ENCODE measurements at regions not wholly inside any gene's neighbourhood (a gene's known extent, or its start where the extent isn't known, plus 50 kb on each side); places are given as distances from the start of the nearest gene placed in this dataset.
"Not testable (repeated sequence)": the region's sequence is repeated elsewhere in the genome, so short reads cannot be mapped to it uniquely, and the experiment has no call there.

- Histone ChIP-seq H3K9me2 (replicated peaks; ENCODE audit: insufficient read depth) (no peaks in the 10 kb centered on the region), H2AFZ (no peak overlapping the region), H3K27ac (no peak overlapping the region), H3K79me2 (no peaks in the 10 kb centered on the region), H3K9me3 (ENCODE audit: low read depth) (no peaks in the 10 kb centered on the region), H4K20me1 (ENCODE audit: insufficient read depth, poor library complexity, severe bottlenecking) (no peaks in the 10 kb centered on the region), H3K4me3 (no peak overlapping the region), H3K27me3 (no peaks in the 10 kb centered on the region), H3K36me3 (replicated peaks; ENCODE audit: insufficient read depth, low read depth) (no peaks in the 10 kb centered on the region), H3K4me2 (no peak overlapping the region), H3K4me1 (ENCODE audit: insufficient read depth) (no peaks in the 10 kb centered on the region)
- no peak for DNase-seq (ENCODE audit: low spot score)
- TF ChIP-seq, protein P1, sequence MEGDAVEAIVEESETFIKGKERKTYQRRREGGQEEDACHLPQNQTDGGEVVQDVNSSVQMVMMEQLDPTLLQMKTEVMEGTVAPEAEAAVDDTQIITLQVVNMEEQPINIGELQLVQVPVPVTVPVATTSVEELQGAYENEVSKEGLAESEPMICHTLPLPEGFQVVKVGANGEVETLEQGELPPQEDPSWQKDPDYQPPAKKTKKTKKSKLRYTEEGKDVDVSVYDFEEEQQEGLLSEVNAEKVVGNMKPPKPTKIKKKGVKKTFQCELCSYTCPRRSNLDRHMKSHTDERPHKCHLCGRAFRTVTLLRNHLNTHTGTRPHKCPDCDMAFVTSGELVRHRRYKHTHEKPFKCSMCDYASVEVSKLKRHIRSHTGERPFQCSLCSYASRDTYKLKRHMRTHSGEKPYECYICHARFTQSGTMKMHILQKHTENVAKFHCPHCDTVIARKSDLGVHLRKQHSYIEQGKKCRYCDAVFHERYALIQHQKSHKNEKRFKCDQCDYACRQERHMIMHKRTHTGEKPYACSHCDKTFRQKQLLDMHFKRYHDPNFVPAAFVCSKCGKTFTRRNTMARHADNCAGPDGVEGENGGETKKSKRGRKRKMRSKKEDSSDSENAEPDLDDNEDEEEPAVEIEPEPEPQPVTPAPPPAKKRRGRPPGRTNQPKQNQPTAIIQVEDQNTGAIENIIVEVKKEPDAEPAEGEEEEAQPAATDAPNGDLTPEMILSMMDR (IDR thresholded peaks at IDR 0.05; ENCODE audit: poor library complexity), result no peak
- TF ChIP-seq EZH2phosphoT487 (IDR thresholded peaks at IDR 0.05; ENCODE audit: low read depth, severe bottlenecking, unreplicated experiment) (no peak), EZH2 (IDR thresholded peaks at IDR 0.05; ENCODE audit: borderline replicate concordance) (no peak)
- 74% methylated on average over 2 of the region's 2 CpGs for WGBS (ENCODE audit: low lambda C conversion rate, missing lambda C conversion rate)
Measured at GRCh38 chrX:96483647-96484160, 200.9 kb upstream of the DIAPH2 start.

GRCh38 chrX:96486687-96487086 is 198.0 kb upstream of the DIAPH2 start:
- 88% methylated on average over 11 of the region's 11 CpGs for WGBS (ENCODE audit: low lambda C conversion rate, missing lambda C conversion rate)
- H3K36me3 ChIP-seq (replicated peaks; ENCODE audit: insufficient read depth, low read depth); H2AFZ ChIP-seq; H3K4me3 ChIP-seq; H3K79me2 ChIP-seq; DNase-seq (ENCODE audit: low spot score); H3K4me1 ChIP-seq (ENCODE audit: insufficient read depth); H3K27me3 ChIP-seq; H3K9me3 ChIP-seq (ENCODE audit: low read depth); H3K4me2 ChIP-seq; H3K9me2 ChIP-seq (replicated peaks; ENCODE audit: insufficient read depth); H4K20me1 ChIP-seq (ENCODE audit: insufficient read depth, poor library complexity, severe bottlenecking); H3K27ac ChIP-seq: not testable (repeated sequence)

GRCh38 chrX:96502507-96502906 is 182.1 kb upstream of the DIAPH2 start:
- Histone ChIP-seq H3K27ac (no peak overlapping the region), H3K36me3 (replicated peaks; ENCODE audit: insufficient read depth, low read depth) (no peaks in the 10 kb centered on the region), H4K20me1 (ENCODE audit: insufficient read depth, poor library complexity, severe bottlenecking) (no peaks in the 10 kb centered on the region), H3K4me2 (no peak overlapping the region), H3K79me2 (no peaks in the 10 kb centered on the region), H3K4me1 (ENCODE audit: insufficient read depth) (no peaks in the 10 kb centered on the region), H3K27me3 (no peaks in the 10 kb centered on the region), H3K9me2 (replicated peaks; ENCODE audit: insufficient read depth) (no peaks in the 10 kb centered on the region), H3K9me3 (ENCODE audit: low read depth) (no peaks in the 10 kb centered on the region), H3K4me3 (no peak overlapping the region), H2AFZ (no peak overlapping the region)
- 62% methylated on average over 2 of the region's 2 CpGs for WGBS (ENCODE audit: low lambda C conversion rate, missing lambda C conversion rate)
- DNase-seq (ENCODE audit: low spot score), result no peak
- TF ChIP-seq EZH2phosphoT487 (IDR thresholded peaks at IDR 0.05; ENCODE audit: low read depth, severe bottlenecking, unreplicated experiment), result no peak
- no peak for TF ChIP-seq EZH2 (IDR thresholded peaks at IDR 0.05; ENCODE audit: borderline replicate concordance)
- TF ChIP-seq, protein P1 (IDR thresholded peaks at IDR 0.05; ENCODE audit: poor library complexity), result no peak

- WGBS (ENCODE audit: low lambda C conversion rate, missing lambda C conversion rate), result 81% methylated on average over 2 of the region's 2 CpGs
Measured at GRCh38 chrX:96529386-96529785, 155.3 kb upstream of the DIAPH2 start.

More at GRCh38 chrX:96529386-96529785, 155.3 kb upstream of the DIAPH2 start:
- not testable (repeated sequence) for H3K9me2 ChIP-seq (replicated peaks; ENCODE audit: insufficient read depth); H3K79me2 ChIP-seq; H3K27me3 ChIP-seq; H3K36me3 ChIP-seq (replicated peaks; ENCODE audit: insufficient read depth, low read depth); H4K20me1 ChIP-seq (ENCODE audit: insufficient read depth, poor library complexity, severe bottlenecking); H3K27ac ChIP-seq; H2AFZ ChIP-seq; H3K9me3 ChIP-seq (ENCODE audit: low read depth); DNase-seq (ENCODE audit: low spot score); H3K4me3 ChIP-seq; H3K4me1 ChIP-seq (ENCODE audit: insufficient read depth); H3K4me2 ChIP-seq
